Kidney epithelial cell (primary cell): ENCODE measurements at regions not wholly inside any gene's neighbourhood (a gene's known extent, or its start where the extent isn't known, plus 50 kb on each side); places are given as distances from the start of the nearest gene placed in this dataset.
A peak's percentile ranks its signal among the peaks of the same experiment; 100 is the strongest.

Source experiments
- DNase-seq: peaks from one replicate; pipeline ENCODE4 v3.0.0-alpha.2; 2010; ENCODE audit warnings: low read depth
- H3K27me3 ChIP-seq: 2 replicates; pipeline ENCODE4 v1.6.0; 2011; ENCODE audit warnings: low read length; ENCODE audit not compliant: control insufficient read depth, insufficient read depth
- H3K36me3 ChIP-seq: 2 replicates; pipeline ENCODE4 v1.5.1; 2011; ENCODE audit warnings: low read length; ENCODE audit not compliant: control insufficient read depth, insufficient read depth
- H3K4me3 ChIP-seq: 2 replicates; pipeline ENCODE4 v1.5.1; 2011; ENCODE audit warnings: low read depth, mild to moderate bottlenecking, control low read depth, low read length
- TF ChIP-seq, protein P1 (sequence below): IDR thresholded peaks from 2 replicates; pipeline ENCODE4 v1.5.1; 2011; ENCODE audit warnings: mild to moderate bottlenecking, moderate library complexity, low read length, control low read depth, inconsistent platforms; ENCODE audit not compliant: insufficient read depth, poor library complexity, severe bottlenecking

DNA sequence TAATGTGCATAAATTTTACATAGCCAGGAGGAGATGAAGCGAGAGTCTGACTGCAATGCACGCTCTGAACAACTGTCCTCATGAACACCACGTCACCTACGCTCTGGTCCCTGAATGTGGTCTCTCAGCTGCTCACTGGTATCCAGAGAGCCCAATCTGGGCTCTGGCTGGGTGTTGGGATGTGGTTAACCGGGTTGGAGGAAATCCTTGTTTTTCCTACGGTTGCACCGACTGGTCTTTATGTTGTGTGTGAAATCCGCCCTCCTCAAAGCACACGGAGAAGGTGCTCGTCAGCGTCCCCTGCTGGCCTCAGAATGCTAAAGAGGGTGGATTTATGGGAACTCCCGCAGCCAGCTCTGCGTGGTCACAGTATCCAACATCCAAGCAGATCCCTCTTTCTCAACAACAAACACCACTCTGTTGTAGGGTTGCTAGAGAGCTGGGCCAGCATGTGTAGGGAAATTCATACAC lies 51.8 kb upstream of the FAM89A start:
- no peak overlapping the region for H3K4me3 ChIP-seq
- H3K36me3 ChIP-seq = no peaks in the 10 kb centered on the region
- TF ChIP-seq, protein P1, sequence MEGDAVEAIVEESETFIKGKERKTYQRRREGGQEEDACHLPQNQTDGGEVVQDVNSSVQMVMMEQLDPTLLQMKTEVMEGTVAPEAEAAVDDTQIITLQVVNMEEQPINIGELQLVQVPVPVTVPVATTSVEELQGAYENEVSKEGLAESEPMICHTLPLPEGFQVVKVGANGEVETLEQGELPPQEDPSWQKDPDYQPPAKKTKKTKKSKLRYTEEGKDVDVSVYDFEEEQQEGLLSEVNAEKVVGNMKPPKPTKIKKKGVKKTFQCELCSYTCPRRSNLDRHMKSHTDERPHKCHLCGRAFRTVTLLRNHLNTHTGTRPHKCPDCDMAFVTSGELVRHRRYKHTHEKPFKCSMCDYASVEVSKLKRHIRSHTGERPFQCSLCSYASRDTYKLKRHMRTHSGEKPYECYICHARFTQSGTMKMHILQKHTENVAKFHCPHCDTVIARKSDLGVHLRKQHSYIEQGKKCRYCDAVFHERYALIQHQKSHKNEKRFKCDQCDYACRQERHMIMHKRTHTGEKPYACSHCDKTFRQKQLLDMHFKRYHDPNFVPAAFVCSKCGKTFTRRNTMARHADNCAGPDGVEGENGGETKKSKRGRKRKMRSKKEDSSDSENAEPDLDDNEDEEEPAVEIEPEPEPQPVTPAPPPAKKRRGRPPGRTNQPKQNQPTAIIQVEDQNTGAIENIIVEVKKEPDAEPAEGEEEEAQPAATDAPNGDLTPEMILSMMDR = peak; percentile 50
- no peak for DNase-seq
- H3K27me3 ChIP-seq = peaks cover 7% of the 10 kb centered on the region

DNA sequence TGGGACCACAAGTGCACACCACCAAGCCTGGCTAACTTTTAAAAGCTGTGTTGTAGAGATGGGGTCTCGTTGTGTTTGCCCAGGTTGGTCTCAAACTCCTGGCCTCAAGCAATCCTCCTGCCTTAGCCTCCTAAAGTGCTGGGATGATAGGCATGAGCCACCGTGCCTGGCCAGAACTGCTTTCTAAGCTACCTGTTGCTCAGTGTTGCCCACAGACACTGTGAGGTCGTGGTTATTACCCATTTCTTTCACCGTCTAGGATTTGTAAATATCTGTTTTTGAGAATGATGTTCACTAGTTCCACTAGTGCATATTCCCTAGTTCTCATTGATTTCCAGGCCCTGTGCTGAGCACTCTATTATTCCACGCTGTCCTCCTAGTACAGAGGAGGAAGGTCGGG lies 51.4 kb upstream of the FAM89A start:
- TF ChIP-seq, protein P1 = no peak
- Histone ChIP-seq H3K27me3 (peaks cover 5% of the 10 kb centered on the region), H3K4me3 (no peak overlapping the region), H3K36me3 (no peaks in the 10 kb centered on the region)
- DNase-seq = no peak
